HepG2 (cell line): ENCODE measurements at regions not wholly inside any gene's neighbourhood (a gene's known extent, or its start where the extent isn't known, plus 50 kb on each side); places are given as distances from the start of the nearest gene placed in this dataset.

Source experiments
- ATAC-seq: fragments of 200-7000 bp; cut with Tn5 transposase; 3 replicates; pipeline ENCODE4 v1.9.1; 2020; ENCODE audit warnings: mild to moderate bottlenecking, moderate library complexity
- BruUV-seq: library from RNA; stranded (reverse); fragments of 400-500 nt; replicated peaks from 2 replicates; lab custom pipeline; 2021; lab: Mats Ljungman, UMichigan
- CTCF ChIA-PET: fragments of 300-600 bp; formaldehyde crosslinking; extraction: SDS; loops from one replicate; lab custom pipeline; 2021; ENCODE audit warnings: low total read pairs, inconsistent platforms, low intra/inter-chr PET ratio; lab: Yijun Ruan, JAX
- POLR2A ChIA-PET: fragments of 350-600 bp; sonication (Branson Sonifier 250); formaldehyde crosslinking; loops from one replicate; lab custom pipeline; 2020; ENCODE audit warnings: antibody characterized with exemption, inconsistent platforms; lab: Yijun Ruan, JAX
- DNase-seq: peaks from one replicate; pipeline ENCODE4 v3.0.0-alpha.2; 2015; ENCODE audit warnings: low spot score
- FAIRE-seq: peaks from 3 replicates; lab custom pipeline; 2011; peaks lifted over from hg19 to GRCh38; lab: Jason Lieb, UNC
- H2AFZ ChIP-seq: one replicate; pipeline ENCODE4 v1.6.1; 2011; ENCODE audit warnings: low read length, inconsistent platforms
- H3K27ac ChIP-seq: fragments of 300-600 bp; 3 replicates; pipeline ENCODE4 v1.8.0; 2011; ENCODE audit warnings: mixed run types, mild to moderate bottlenecking, mixed read lengths, low read length, inconsistent platforms; ENCODE audit not compliant: insufficient read depth; ENCODE audit errors: extremely low read length
- H3K27me3 ChIP-seq, 2 experiments: fragments of 200-600 bp in 1 of 2; 2 replicates in 1 of 2; 3 replicates in 1 of 2; pipeline versions ENCODE4 v1.6.0 to v1.8.0; 2011; ENCODE audit warnings: low read length in 2 of 2, mild to moderate bottlenecking in 2 of 2, moderate library complexity in 2 of 2, inconsistent platforms in 1 of 2; ENCODE audit not compliant: insufficient read depth in 2 of 2, control insufficient read depth in 1 of 2
- H3K36me3 ChIP-seq, 2 experiments: fragments of 200-600 bp in 1 of 2; replicated peaks in 1 of 2; 2 replicates in 1 of 2; 3 replicates in 1 of 2; pipeline versions ENCODE4 v1.5.1 to v1.8.0; 2011; ENCODE audit warnings: low read length in 2 of 2, inconsistent platforms in 1 of 2; ENCODE audit not compliant: insufficient read depth in 2 of 2, control insufficient read depth in 1 of 2
- H3K4me1 ChIP-seq: 2 replicates; pipeline ENCODE4 v1.5.1; 2012; ENCODE audit warnings: low read length, inconsistent platforms; ENCODE audit not compliant: insufficient read depth
- H3K4me2 ChIP-seq: 2 replicates; pipeline ENCODE4 v1.6.0; 2011; ENCODE audit warnings: low read depth, low read length, inconsistent platforms
- H3K4me3 ChIP-seq, 3 experiments: fragments of 200-600 bp in 1 of 3; sonication (generic), shearing (Covaris generic) in 1 of 3; replicated peaks in 1 of 3; 2 replicates each; pipeline ENCODE4 v1.5.1; 2011 to 2016; ENCODE audit warnings: low read length in 3 of 3, inconsistent platforms in 2 of 3, low read depth in 2 of 3, mild to moderate bottlenecking in 2 of 3, control low read depth in 1 of 3, mixed read lengths in 1 of 3; ENCODE audit not compliant: insufficient read depth in 1 of 3
- H3K79me2 ChIP-seq: one replicate; pipeline ENCODE4 v1.6.1; 2011; ENCODE audit warnings: low read length, inconsistent platforms; ENCODE audit not compliant: insufficient read depth
- H3K9ac ChIP-seq: 2 replicates; pipeline ENCODE4 v1.6.0; 2011; ENCODE audit warnings: mild to moderate bottlenecking, low read depth, low read length, inconsistent platforms; ENCODE audit not compliant: insufficient read depth
- H3K9me3 ChIP-seq: 2 replicates; pipeline ENCODE4 v1.5.1; 2012; ENCODE audit warnings: mild to moderate bottlenecking, low read length
- H4K20me1 ChIP-seq: 2 replicates; pipeline ENCODE4 v1.6.0; 2011; ENCODE audit warnings: inconsistent platforms, mild to moderate bottlenecking, low read length, moderate library complexity; ENCODE audit not compliant: insufficient read depth
- BRD4 ChIP-seq: sonication (generic); formaldehyde crosslinking; IDR thresholded peaks from 2 replicates; pipeline ENCODE4 v1.4.0; 2020; ENCODE audit warnings: missing genetic modification reagents
- ETV5 ChIP-seq: IDR thresholded peaks from 2 replicates; pipeline ENCODE4 v1.6.1; 2018; ENCODE audit warnings: missing biosample characterization, missing genetic modification reagents, inconsistent platforms, borderline replicate concordance
- FOXC1 ChIP-seq: sonication (generic); formaldehyde crosslinking; IDR thresholded peaks from 2 replicates; pipeline ENCODE4 v1.8.0; 2022; ENCODE audit warnings: mild to moderate bottlenecking, missing genetic modification reagents, borderline replicate concordance
- KDM4B ChIP-seq: sonication (generic); formaldehyde crosslinking; IDR thresholded peaks from 2 replicates; pipeline ENCODE4 v1.4.0; 2020; ENCODE audit warnings: missing genetic modification reagents
- MBD4 ChIP-seq: IDR thresholded peaks from 2 replicates; pipeline ENCODE4 v1.6.1; 2012; ENCODE audit warnings: low read length, inconsistent platforms, borderline replicate concordance
- MLLT10 ChIP-seq: sonication (generic); formaldehyde crosslinking; IDR thresholded peaks from 2 replicates; pipeline ENCODE4 v1.4.0; 2020; ENCODE audit warnings: missing genetic modification reagents
- MTA3 ChIP-seq: sonication (generic); formaldehyde crosslinking; IDR thresholded peaks from 2 replicates; pipeline ENCODE4 v1.4.0; 2020; ENCODE audit warnings: missing genetic modification reagents
- NR2C2 ChIP-seq: sonication (generic); formaldehyde crosslinking; IDR thresholded peaks from 2 replicates; pipeline ENCODE4 v1.4.0; 2020; ENCODE audit warnings: missing genetic modification reagents, mild to moderate bottlenecking, moderate library complexity, borderline replicate concordance
- SP1 ChIP-seq, 2 experiments: fragments of 450-650 bp in 1 of 2; sonication (generic) in 1 of 2; formaldehyde crosslinking in 1 of 2; IDR thresholded peaks; 2 replicates each; pipeline versions ENCODE4 v1.4.0 to v1.6.1; 2016 to 2020; ENCODE audit warnings: missing genetic modification reagents in 1 of 2
- SP140L ChIP-seq: sonication (generic); formaldehyde crosslinking; IDR thresholded peaks from 2 replicates; pipeline ENCODE4 v1.4.0; 2020; ENCODE audit warnings: missing genetic modification reagents, borderline replicate concordance
- SRSF4 ChIP-seq: fragments of 200-400 bp; formaldehyde crosslinking; IDR thresholded peaks from one replicate; pipeline ENCODE4 v1.6.1; 2018; ENCODE audit warnings: mild to moderate bottlenecking, low read depth, low read length, moderate library complexity; ENCODE audit not compliant: poor library complexity, severe bottlenecking
- ZFP36L1 ChIP-seq: sonication (generic); formaldehyde crosslinking; IDR thresholded peaks from 2 replicates; pipeline ENCODE4 v1.8.0; 2022; ENCODE audit warnings: mild to moderate bottlenecking, missing genetic modification reagents, moderate library complexity
- ZNF20 ChIP-seq: sonication (generic); formaldehyde crosslinking; IDR thresholded peaks from 2 replicates; pipeline ENCODE4 v1.4.0; 2020; ENCODE audit warnings: mild to moderate bottlenecking, moderate library complexity, missing genetic modification reagents
- WGBS: methylation state at CpG from one replicate; pipeline ENCODE4 v1.1.6; 2017; ENCODE audit warnings: low lambda C conversion rate; 5-methylcytosine and 5-hydroxymethylcytosine counted together
- in situ Hi-C: cut with HindIII; loops from 2 replicates; pipeline ENCODE4 v1.10.0; 2017; ENCODE audit warnings: low pct_unique_long_range_greater_than_20kb; ENCODE audit not compliant: extremely low pct_ligation_motif_present
- intact Hi-C: fragments of 100-400 bp; cut with micrococcal nuclease; formaldehyde crosslinking; loops from one replicate; pipeline ENCODE4 v1.10.0; 2022; ENCODE audit not compliant: unreplicated experiment
- TF ChIP-seq, protein P1 (sequence below): sonication (generic); formaldehyde crosslinking; IDR thresholded peaks from 2 replicates; pipeline ENCODE4 v1.8.1; 2023; ENCODE audit warnings: mild to moderate bottlenecking, missing genetic modification reagents, borderline replicate concordance
- TF ChIP-seq, protein P2 (sequence below): IDR thresholded peaks from 2 replicates; pipeline ENCODE4 v1.6.1; 2016; ENCODE audit warnings: control low read depth
- TF ChIP-seq, protein P3 (sequence below): sonication (generic); formaldehyde crosslinking; IDR thresholded peaks from 2 replicates; pipeline ENCODE4 v1.4.0; 2020; ENCODE audit warnings: low read depth, missing genetic modification reagents

DNA sequence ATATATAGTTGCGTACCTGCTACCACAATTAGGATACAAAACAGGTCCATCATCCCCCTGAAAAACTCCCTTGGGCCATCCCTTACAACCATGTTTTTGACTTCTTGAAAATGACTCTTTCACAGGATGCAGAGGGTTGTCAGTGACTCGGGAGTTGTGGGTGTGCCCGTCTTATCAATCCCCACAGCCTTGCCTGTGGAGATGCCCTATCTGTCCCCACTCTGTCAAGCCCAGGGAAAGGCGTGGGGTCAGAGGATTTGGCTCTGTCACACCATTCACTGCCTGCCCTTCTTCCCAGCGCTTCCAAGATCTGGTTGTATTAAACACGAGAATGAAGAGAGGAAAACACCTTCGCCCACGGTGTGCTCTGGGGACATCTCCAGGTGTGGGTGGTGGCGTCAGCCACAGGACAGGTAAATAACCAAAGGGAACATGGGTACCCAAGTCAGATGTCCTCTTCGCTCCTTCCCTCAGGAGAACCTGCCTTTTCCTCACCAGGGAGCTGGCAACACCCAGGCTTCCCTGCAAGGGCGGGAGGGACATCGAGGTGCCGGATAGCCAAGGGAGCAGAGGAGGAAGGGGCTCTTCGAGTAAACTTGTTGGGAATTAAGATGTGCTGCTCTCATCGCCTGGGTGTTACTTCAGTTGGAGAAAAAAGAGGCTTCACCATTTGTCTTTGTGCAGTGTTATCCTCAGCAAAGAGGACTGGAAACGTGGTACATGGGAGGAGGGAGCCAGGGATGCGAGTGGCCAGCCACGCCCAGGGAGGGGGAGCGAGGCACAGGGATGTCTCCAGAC, 100.3 kb downstream of the B3GNT2 start:
- H3K79me2 ChIP-seq, result no peaks in the 10 kb centered on the region
- H3K4me2 ChIP-seq, result no peak overlapping the region
- no TSS peak for BruUV-seq
- no peaks in the 10 kb centered on the region; a peak in 1 of 5 replicates for H3K27me3 ChIP-seq
- peaks cover 29% of the 10 kb centered on the region for H3K4me1 ChIP-seq
- in situ Hi-C loops (no loop called here), intact Hi-C loops (no loop called here)
- no peak overlapping the region for H2AFZ ChIP-seq
- FAIRE-seq, result no peak
- H3K9me3 ChIP-seq, result no peaks in the 10 kb centered on the region
- no peaks in the 10 kb centered on the region for H4K20me1 ChIP-seq
- no peak for ATAC-seq
- CTCF ChIA-PET, result no interaction called here
- no peak for DNase-seq
- no peaks in the 10 kb centered on the region for H3K36me3 ChIP-seq
- WGBS, result 61% methylated on average over 19 of the region's 19 CpGs
- POLR2A ChIA-PET, result no interaction called here
- no peak overlapping the region for H3K27ac ChIP-seq
- H3K4me3 ChIP-seq, result no peak overlapping the region
- H3K9ac ChIP-seq, result no peak overlapping the region
- TF ChIP-seq, protein P1, sequence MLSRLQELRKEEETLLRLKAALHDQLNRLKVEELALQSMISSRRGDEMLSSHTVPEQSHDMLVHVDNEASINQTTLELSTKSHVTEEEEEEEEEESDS (CRISPR knock-in tag), result no peak
- TF ChIP-seq MTA3 (CRISPR knock-in tag), result no peak
- no peak for TF ChIP-seq ETV5 (CRISPR knock-in tag)
- TF ChIP-seq ZNF20 (CRISPR knock-in tag), result no peak
- TF ChIP-seq MBD4, result no peak
- no peak for TF ChIP-seq SRSF4
- TF ChIP-seq FOXC1 (CRISPR knock-in tag), result no peak
- no peak for TF ChIP-seq NR2C2 (CRISPR knock-in tag)
- TF ChIP-seq, protein P2, sequence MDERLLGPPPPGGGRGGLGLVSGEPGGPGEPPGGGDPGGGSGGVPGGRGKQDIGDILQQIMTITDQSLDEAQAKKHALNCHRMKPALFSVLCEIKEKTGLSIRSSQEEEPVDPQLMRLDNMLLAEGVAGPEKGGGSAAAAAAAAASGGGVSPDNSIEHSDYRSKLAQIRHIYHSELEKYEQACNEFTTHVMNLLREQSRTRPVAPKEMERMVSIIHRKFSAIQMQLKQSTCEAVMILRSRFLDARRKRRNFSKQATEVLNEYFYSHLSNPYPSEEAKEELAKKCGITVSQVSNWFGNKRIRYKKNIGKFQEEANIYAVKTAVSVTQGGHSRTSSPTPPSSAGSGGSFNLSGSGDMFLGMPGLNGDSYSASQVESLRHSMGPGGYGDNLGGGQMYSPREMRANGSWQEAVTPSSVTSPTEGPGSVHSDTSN (CRISPR knock-in tag), result no peak
- TF ChIP-seq MLLT10 (CRISPR knock-in tag), result no peak
- TF ChIP-seq SP1 (IDR thresholded peaks at IDR 0.05), result no peak
- no peak for TF ChIP-seq SP1 (CRISPR knock-in tag; IDR thresholded peaks at IDR 0.05)
- no peak for TF ChIP-seq ZFP36L1 (CRISPR knock-in tag)
- TF ChIP-seq SP140L (CRISPR knock-in tag), result no peak
- no peak for TF ChIP-seq BRD4 (CRISPR knock-in tag)
- no peak for TF ChIP-seq KDM4B (CRISPR knock-in tag)
- TF ChIP-seq, protein P3, sequence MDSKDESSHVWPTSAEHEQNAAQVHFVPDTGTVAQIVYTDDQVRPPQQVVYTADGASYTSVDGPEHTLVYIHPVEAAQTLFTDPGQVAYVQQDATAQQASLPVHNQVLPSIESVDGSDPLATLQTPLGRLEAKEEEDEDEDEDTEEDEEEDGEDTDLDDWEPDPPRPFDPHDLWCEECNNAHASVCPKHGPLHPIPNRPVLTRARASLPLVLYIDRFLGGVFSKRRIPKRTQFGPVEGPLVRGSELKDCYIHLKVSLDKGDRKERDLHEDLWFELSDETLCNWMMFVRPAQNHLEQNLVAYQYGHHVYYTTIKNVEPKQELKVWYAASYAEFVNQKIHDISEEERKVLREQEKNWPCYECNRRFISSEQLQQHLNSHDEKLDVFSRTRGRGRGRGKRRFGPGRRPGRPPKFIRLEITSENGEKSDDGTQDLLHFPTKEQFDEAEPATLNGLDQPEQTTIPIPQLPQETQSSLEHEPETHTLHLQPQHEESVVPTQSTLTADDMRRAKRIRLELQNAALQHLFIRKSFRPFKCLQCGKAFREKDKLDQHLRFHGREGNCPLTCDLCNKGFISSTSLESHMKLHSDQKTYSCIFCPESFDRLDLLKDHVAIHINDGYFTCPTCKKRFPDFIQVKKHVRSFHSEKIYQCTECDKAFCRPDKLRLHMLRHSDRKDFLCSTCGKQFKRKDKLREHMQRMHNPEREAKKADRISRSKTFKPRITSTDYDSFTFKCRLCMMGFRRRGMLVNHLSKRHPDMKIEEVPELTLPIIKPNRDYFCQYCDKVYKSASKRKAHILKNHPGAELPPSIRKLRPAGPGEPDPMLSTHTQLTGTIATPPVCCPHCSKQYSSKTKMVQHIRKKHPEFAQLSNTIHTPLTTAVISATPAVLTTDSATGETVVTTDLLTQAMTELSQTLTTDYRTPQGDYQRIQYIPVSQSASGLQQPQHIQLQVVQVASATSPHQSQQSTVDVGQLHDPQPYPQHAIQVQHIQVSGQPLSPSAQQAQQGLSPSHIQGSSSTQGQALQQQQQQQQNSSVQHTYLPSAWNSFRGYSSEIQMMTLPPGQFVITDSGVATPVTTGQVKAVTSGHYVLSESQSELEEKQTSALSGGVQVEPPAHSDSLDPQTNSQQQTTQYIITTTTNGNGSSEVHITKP (CRISPR knock-in tag), result no peak
